Mucosa of descending colon (tissue), 3 donors: ENCODE measurements at regions not wholly inside any gene's neighbourhood (a gene's known extent, or its start where the extent isn't known, plus 50 kb on each side); places are given as distances from the start of the nearest gene placed in this dataset.
A peak's percentile ranks its signal among the peaks of the same experiment; 100 is the strongest.

Source experiments
- ATAC-seq: fragments of 200-7000 bp; cut with Tn5 transposase; one replicate; pipeline ENCODE4 v1.9.1; 2020; ENCODE audit warnings: mild to moderate bottlenecking, moderate library complexity
- DNase-seq, 3 donors: peaks; one replicate each; pipeline ENCODE4 v3.0.0-alpha.2; 2020
- H3K36me3 ChIP-seq: fragments of 200-600 bp; one replicate; pipeline ENCODE4 v1.8.0; 2021; ENCODE audit warnings: low read depth, mild to moderate bottlenecking
- H3K4me1 ChIP-seq: fragments of 200-600 bp; one replicate; pipeline ENCODE4 v1.8.0; 2021; ENCODE audit warnings: low read depth, mild to moderate bottlenecking
- H3K4me3 ChIP-seq: fragments of 200-600 bp; one replicate; pipeline ENCODE4 v1.8.0; 2021; ENCODE audit warnings: mild to moderate bottlenecking
- H3K9me3 ChIP-seq: fragments of 200-600 bp; one replicate; pipeline ENCODE4 v1.8.0; 2021; ENCODE audit warnings: mild to moderate bottlenecking
- CTCF ChIP-seq: fragments of 200-600 bp; IDR thresholded peaks from one replicate; pipeline ENCODE4 v1.8.0; 2022; ENCODE audit warnings: antibody characterized with exemption, mild to moderate bottlenecking
- intact Hi-C, 2 donors: fragments of 100-400 bp; cut with DNase I in 1 of 2; cut with micrococcal nuclease in 1 of 2; formaldehyde crosslinking; loops; one replicate each; pipeline versions ENCODE4 v1.11.0 to v1.11.1; 2022; cut with DNase I, micrococcal nuclease
- donor health status: DM: no; HTN: no; CAD: no; lungs with moderate emphysema.
- donor health status: DM: no; HTN: no; CAD: no.
- donor health status: DM: no; HTN: yes; CAD: no.

- no peak for DNase-seq
- no peak overlapping the region for H3K4me3 ChIP-seq
- intact Hi-C loops: no loop called here
- H3K4me1 ChIP-seq: no peaks in the 10 kb centered on the region
- no peaks in the 10 kb centered on the region for H3K36me3 ChIP-seq
- no peak for ATAC-seq
- no peak for TF ChIP-seq CTCF
- H3K9me3 ChIP-seq: no peaks in the 10 kb centered on the region
Observed at GRCh38 chr6:165973473-165973872, 194.2 kb downstream of the TBXT start.

DNA sequence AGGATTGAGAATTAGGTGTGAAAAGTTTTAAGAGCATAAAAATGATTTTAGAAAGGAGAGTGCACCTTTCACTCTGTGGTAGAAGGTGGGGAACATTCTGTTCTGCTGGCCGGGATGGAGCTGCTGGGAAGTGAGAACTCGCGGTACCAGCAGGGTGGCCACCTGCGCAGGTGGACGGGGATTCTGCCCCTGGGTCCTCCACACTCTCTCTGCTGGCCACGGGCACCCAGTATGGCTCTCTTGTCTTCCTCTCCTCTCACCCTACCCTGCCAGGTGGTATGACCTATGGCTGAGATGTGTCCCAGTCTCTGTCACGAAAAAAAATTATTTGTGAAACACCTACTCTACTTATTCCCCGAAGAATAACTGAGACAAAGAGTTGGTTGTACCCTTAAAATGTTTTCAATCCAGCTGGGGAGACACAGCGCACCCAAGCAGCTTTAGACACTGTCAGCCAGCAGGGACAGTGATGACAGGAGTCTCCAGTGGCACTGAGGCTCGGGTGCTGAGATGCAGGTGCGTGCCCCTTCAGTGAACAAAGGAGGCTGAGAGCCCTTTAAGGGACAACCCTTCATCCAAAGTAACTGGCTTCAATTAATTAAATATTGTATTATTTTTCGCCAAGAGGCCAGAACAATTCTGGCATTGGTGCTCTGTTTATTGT is 195.4 kb downstream of the TBXT start:
- no peaks in the 10 kb centered on the region for H3K36me3 ChIP-seq
- no peak for ATAC-seq
- no peak overlapping the region for H3K4me3 ChIP-seq
- H3K9me3 ChIP-seq: no peaks in the 10 kb centered on the region
- DNase-seq: no peak
- no peaks in the 10 kb centered on the region for H3K4me1 ChIP-seq
- intact Hi-C loops: no loop called here
- TF ChIP-seq CTCF: no peak

DNA sequence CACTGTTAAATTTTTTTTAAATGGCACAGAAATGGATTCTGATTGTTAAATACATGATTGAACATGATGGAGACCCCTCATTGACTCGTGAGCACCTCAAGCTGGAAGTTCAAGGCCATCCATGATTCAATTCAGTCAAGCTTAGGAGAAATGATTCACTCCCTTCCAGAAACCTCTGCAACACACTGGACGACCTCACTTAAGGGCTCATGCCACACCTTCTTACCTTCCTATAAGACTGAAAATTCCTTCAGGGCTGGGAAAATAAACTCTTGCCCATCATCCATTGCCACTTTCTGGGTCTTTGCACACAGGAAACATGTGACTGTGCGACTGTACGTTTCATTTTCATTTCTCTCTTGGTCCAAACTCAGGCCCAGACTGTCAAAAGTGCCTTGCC is 196.4 kb downstream of the TBXT start:
- intact Hi-C loops: no loop called here
- Histone ChIP-seq H3K9me3 (no peaks in the 10 kb centered on the region), H3K4me1 (no peaks in the 10 kb centered on the region), H3K4me3 (no peak overlapping the region), H3K36me3 (no peaks in the 10 kb centered on the region)
- no peak for DNase-seq
- no peak for ATAC-seq
- TF ChIP-seq CTCF: no peak

DNA sequence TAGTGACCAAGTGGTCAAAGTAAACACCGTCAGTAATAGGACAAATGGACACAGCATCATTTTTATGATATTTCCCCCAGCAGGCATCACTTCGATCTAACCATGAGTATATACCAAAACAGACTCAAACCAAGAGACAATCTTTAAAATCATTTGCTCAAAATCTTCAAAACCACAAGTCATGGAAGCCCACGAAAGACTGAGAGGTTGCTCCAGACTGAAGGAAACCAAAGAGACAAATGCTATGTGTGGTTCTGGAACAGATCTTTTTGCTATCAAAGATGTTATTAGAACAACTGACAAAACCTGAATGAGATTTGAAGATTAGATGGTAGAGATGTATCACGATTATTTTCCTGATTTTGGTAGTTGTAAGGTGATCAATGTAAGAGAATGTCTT is 197.7 kb downstream of the TBXT start:
- ATAC-seq (no peak), DNase-seq (no peak)
- Histone ChIP-seq H3K4me1 (no peaks in the 10 kb centered on the region), H3K4me3 (no peak overlapping the region), H3K36me3 (no peaks in the 10 kb centered on the region), H3K9me3 (no peaks in the 10 kb centered on the region)
- intact Hi-C loops: no loop called here
- TF ChIP-seq CTCF: no peak

GRCh38 chr6:165969184-165969583 is 198.5 kb downstream of the TBXT start:
- no peak for TF ChIP-seq CTCF
- Histone ChIP-seq H3K4me3 (no peak overlapping the region), H3K36me3 (no peaks in the 10 kb centered on the region), H3K9me3 (no peaks in the 10 kb centered on the region), H3K4me1 (no peaks in the 10 kb centered on the region)
- intact Hi-C loops: no loop called here
- ATAC-seq (peak; percentile 43), DNase-seq (no peak)

DNA sequence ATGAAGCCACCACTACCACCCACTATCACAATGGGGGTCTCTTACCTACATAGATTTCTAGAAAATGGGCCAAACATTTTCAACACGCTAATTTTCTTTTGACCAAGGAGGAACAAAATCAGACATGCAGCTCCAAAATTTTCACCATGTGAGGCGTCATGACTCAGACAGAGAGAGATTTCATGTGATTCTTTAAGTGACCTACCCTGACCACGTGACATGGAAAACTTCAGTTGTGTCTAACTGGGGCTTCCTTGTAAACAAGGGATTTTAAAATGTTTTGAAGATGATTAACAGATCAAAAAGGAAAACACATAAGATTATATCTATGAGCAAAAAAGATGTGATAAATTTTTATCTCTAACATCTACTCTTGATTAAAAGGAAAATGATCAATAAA is 199.2 kb downstream of the TBXT start:
- H3K9me3 ChIP-seq: no peaks in the 10 kb centered on the region
- no peak for DNase-seq
- TF ChIP-seq CTCF: no peak
- no peaks in the 10 kb centered on the region for H3K36me3 ChIP-seq
- H3K4me1 ChIP-seq: no peaks in the 10 kb centered on the region
- intact Hi-C loops: no loop called here
- ATAC-seq: no peak
- H3K4me3 ChIP-seq: no peak overlapping the region
